ENCODE measurements at regions not wholly inside any gene's neighbourhood (a gene's known extent, or its start where the extent isn't known, plus 50 kb on each side); places are given as distances from the start of the nearest gene placed in this dataset.

DNA sequence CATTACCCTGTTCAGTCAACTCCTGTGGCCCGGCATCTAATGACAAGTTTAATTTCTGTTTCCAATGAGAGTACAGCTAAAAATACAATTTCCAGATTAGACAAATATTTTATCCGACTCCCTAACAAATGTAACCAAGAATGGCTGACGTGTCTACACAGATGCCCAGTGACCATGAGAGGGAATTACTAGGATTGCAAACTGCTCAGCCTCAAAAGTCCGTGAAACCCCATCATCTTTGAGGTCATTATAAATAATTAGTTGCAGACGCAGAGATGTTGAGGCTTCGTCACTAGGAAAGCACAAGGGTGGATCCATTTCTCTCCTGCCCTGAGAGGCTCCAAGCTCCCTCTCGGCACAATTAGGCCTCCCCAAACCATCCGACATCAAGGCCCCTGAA is 104.1 kb upstream of the ZNF507 start:
- Histone ChIP-seq H3K9ac (ENCODE audit: low read length) (no peak overlapping the region), H3K27ac (ENCODE audit: low read depth, low read length) (no peak overlapping the region), H3K36me3 (ENCODE audit: control insufficient read depth, insufficient read depth, low read length) (no peaks in the 10 kb centered on the region), H3K4me3 (ENCODE audit: low read length) (no peak overlapping the region), H3K4me1 (ENCODE audit: control insufficient read depth, insufficient read depth, low read length) (no peaks in the 10 kb centered on the region), H3K27me3 (ENCODE audit: control insufficient read depth, insufficient read depth, low read length) (no peaks in the 10 kb centered on the region)

DNA sequence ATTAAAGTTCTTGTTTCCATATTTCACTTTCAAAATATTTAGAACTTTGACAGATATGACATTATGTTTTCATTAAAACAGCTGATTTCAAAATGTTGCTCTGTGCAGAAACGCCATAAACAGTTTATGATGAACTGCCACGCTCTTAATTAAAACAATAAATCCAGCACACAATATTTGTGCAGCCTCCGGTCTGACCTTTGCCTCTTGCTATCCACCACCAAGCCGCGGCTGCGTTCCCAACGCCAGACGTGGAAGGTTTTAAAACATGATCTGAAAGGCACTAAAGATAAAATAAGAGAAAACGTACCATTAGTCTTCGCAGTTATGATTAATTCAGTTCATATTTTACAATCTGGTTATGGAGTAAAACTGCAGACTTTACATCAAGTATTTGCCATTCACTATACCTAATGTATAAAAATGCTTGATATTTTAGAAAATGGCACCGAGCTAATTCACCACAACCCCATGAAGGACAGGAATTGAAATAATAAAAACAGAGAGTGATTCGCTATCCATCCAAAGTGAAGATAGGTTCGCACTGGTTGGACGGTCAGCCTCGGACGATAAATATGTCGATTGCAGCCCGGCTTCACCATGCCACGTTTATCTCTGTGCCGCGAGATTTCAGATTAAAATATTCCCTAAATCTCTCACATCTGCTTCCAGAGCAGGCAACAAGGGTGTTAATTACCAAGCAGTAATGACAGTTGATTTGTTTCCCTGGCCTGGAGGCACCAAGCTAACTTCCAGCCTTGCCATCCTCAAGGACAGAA is 103.3 kb upstream of the ZNF507 start:
- no peak overlapping the region for H3K9ac ChIP-seq (ENCODE audit: low read length)
- H3K27ac ChIP-seq (ENCODE audit: low read depth, low read length), result no peak overlapping the region
- no peaks in the 10 kb centered on the region for H3K36me3 ChIP-seq (ENCODE audit: control insufficient read depth, insufficient read depth, low read length)
- no peaks in the 10 kb centered on the region for H3K4me1 ChIP-seq (ENCODE audit: control insufficient read depth, insufficient read depth, low read length)
- H3K27me3 ChIP-seq (ENCODE audit: control insufficient read depth, insufficient read depth, low read length), result no peaks in the 10 kb centered on the region
- H3K4me3 ChIP-seq (ENCODE audit: low read length), result no peak overlapping the region

DNA sequence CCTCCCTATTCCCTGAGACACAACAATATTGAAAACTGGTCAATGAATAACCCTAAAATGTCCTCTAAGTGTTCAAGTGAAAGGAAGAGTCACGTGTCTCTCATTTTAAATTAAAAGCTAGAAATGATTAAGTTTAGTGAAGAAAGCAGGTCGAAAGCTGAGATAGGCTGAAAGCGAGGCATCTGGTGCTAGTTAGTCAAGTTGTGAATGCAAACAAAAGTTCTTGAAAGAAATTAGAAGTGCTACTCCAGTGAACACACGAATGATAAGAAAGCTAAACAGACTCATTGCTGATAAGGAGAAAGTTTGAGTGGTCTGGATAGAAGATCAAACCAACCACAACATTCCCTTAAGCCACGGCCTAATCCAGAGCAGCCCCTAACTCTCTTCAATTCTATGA is 99.4 kb upstream of the ZNF507 start:
- Histone ChIP-seq H3K36me3 (ENCODE audit: control insufficient read depth, insufficient read depth, low read length) (no peaks in the 10 kb centered on the region), H3K9ac (ENCODE audit: low read length) (no peak overlapping the region), H3K4me1 (ENCODE audit: control insufficient read depth, insufficient read depth, low read length) (no peaks in the 10 kb centered on the region), H3K27ac (ENCODE audit: low read depth, low read length) (no peak overlapping the region), H3K4me3 (ENCODE audit: low read length) (no peak overlapping the region), H3K27me3 (ENCODE audit: control insufficient read depth, insufficient read depth, low read length) (no peaks in the 10 kb centered on the region)

DNA sequence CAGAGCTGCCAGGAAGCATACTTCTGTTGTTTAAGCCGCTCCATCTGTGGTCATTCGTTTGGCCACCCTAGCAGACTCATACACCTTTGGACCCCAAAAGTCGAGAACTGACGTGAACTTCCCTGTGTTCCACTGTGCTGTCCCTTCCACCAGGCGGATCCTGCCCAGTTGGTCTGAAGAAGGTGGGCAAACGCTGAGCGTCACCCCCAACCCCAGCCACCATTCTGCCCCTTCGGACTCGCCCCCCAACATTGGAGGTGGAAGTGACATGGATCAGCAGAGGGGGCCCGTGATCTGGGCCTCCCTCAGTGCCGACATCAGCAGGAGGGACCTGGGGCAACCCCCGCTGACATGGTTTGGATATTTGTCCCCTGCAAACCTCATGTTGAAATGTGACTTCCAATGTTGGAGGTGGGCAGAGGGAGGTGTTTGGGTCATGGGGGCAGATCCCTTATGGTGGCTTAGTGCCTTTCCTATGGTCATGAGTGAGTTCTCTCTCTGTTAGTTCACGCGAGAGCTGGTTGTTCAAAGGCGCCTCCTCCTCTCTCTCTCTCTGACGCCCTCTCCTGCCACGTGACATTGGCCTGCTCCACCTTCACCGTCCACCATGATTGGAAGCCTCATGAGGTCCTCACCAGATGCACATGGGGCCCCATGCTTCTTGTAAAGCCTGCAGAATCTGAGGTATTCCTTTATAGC is 93.6 kb upstream of the ZNF507 start:
- no peak overlapping the region for H3K9ac ChIP-seq (ENCODE audit: low read length)
- no peak overlapping the region for H3K4me3 ChIP-seq (ENCODE audit: low read length)
- H3K4me1 ChIP-seq (ENCODE audit: control insufficient read depth, insufficient read depth, low read length), result no peaks in the 10 kb centered on the region
- H3K36me3 ChIP-seq (ENCODE audit: control insufficient read depth, insufficient read depth, low read length), result no peaks in the 10 kb centered on the region
- no peak overlapping the region for H3K27ac ChIP-seq (ENCODE audit: low read depth, low read length)
- H3K27me3 ChIP-seq (ENCODE audit: control insufficient read depth, insufficient read depth, low read length), result peaks cover 2% of the 10 kb centered on the region

DNA sequence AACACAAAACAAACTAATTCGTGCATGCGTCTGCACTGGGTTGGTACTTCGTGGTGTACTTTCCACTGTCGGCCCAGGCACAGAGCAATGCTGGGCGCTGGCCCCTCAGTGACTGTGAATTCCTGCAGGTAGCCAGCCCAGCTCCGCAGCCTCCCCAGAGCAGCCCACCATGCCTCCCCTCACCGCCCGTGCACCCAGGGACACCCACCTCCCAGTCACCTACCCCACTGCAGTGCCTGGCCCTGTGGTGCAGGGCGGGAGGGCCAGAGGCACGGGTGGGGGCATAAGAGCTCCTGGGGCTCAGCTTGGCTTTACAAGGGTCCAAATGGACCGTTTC is 93.1 kb upstream of the ZNF507 start:
- no peak overlapping the region for H3K4me3 ChIP-seq (ENCODE audit: low read length)
- no peaks in the 10 kb centered on the region for H3K36me3 ChIP-seq (ENCODE audit: control insufficient read depth, insufficient read depth, low read length)
- H3K9ac ChIP-seq (ENCODE audit: low read length), result no peak overlapping the region
- H3K4me1 ChIP-seq (ENCODE audit: control insufficient read depth, insufficient read depth, low read length), result no peaks in the 10 kb centered on the region
- peaks cover 2% of the 10 kb centered on the region for H3K27me3 ChIP-seq (ENCODE audit: control insufficient read depth, insufficient read depth, low read length)
- no peak overlapping the region for H3K27ac ChIP-seq (ENCODE audit: low read depth, low read length)

DNA sequence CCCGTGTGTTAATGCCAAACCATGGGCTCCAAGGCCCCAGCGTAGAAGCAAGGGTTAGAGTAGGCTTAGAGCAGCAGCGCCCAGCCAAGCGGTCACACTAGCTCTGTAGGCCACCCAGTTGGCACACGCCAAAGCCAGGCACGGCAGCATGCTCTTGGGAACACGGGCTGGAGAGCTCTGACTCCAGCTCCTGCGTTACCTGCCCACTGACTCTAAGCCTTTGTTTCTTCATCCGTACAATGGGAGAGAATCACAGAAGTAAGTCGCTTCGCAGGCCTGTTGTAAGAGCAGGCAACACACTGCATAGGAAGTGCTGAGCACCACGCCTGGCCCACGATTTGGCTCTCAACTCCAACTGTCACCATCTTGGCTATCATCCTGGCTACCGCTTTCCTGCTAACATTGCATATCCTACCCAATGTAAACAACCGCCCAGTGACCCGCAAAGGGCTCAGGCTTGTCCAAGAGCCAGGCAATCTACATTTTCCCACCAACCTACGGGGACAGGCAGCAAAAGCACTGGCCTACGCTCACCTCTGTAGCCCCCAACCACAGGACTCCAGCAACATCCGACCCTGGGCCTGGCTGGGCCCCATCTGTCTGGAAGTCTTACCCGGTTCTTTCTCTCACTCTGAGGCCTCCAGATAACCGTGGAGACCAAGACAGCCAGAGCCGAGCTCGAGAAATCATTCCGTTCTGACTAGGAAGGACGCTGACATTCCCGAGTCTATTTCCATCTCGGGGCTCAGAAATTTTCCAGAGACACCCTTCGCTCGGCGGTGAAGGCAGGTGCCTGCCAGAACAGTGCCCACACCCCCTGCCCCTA is 91.5 kb upstream of the ZNF507 start:
- peaks cover 2% of the 10 kb centered on the region for H3K27me3 ChIP-seq (ENCODE audit: control insufficient read depth, insufficient read depth, low read length)
- no peak overlapping the region for H3K9ac ChIP-seq (ENCODE audit: low read length)
- no peaks in the 10 kb centered on the region for H3K4me1 ChIP-seq (ENCODE audit: control insufficient read depth, insufficient read depth, low read length)
- no peaks in the 10 kb centered on the region for H3K36me3 ChIP-seq (ENCODE audit: control insufficient read depth, insufficient read depth, low read length)
- H3K27ac ChIP-seq (ENCODE audit: low read depth, low read length), result no peak overlapping the region
- H3K4me3 ChIP-seq (ENCODE audit: low read length), result no peak overlapping the region

DNA sequence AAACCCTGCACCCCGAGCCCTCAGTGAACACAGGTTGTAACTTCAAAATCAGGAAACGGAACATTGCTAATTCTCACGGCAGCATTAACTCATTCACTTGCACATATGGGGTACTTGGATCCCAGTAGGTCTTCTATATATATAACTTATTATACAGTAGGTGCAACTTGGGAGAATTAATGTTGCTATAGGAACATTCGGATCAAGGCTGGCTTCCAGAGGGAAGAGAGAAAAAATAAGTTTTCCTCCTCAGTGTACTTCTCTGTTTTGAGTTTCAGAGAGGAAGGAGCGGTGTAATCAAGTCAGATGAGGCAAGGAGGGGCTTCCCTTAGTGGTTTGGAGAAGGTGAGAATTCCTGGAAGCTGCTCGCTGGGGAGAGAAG is 90.9 kb upstream of the ZNF507 start:
- H3K4me3 ChIP-seq (ENCODE audit: low read length), result no peak overlapping the region

DNA sequence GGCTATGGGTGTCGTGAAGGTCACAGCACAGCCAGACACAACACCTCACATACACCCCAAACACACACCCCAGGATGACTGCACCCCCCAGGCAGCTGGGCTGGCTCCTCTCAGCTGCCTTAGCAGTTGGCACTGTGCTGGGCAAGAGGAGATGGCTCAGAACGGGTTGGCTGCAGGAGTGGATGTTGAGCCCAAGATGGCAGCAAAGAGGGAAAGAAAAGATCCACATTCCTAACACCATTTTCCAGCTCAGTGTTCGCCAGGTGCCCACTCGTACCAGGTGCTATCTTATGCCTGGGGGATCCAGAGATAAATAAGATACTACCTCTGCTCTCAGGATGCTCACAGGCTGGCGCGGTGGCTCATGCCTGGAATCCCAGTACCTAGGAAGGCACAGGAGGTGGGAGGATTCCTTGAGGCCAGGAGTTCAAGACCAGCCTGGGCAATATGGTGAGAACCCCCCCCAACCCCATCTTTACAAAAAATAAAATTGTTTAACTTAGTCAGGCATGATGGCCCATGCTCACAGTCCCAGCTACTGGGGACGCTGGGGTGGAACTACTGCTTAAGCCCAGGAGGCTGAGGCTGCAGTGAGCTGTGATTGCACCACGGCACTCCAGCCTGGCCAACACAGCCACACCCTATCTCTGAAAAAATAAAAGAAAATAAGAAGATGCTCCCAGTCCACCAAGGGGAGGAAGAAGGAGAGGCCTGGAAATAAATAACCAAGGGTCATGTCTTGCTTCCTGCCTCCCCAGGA is 89.7 kb upstream of the ZNF507 start:
- no peak overlapping the region for H3K9ac ChIP-seq (ENCODE audit: low read length)
- H3K27ac ChIP-seq (ENCODE audit: low read depth, low read length), result no peak overlapping the region
- no peaks in the 10 kb centered on the region for H3K36me3 ChIP-seq (ENCODE audit: control insufficient read depth, insufficient read depth, low read length)
- H3K4me1 ChIP-seq (ENCODE audit: control insufficient read depth, insufficient read depth, low read length), result no peaks in the 10 kb centered on the region
- peaks cover 2% of the 10 kb centered on the region for H3K27me3 ChIP-seq (ENCODE audit: control insufficient read depth, insufficient read depth, low read length)
- no peak overlapping the region for H3K4me3 ChIP-seq (ENCODE audit: low read length)

More for the DNA sequence above, 90.9 kb upstream of the ZNF507 start:
- Histone ChIP-seq H3K4me1 (ENCODE audit: control insufficient read depth, insufficient read depth, low read length) (no peaks in the 10 kb centered on the region), H3K27me3 (ENCODE audit: control insufficient read depth, insufficient read depth, low read length) (peaks cover 2% of the 10 kb centered on the region), H3K9ac (ENCODE audit: low read length) (no peak overlapping the region), H3K27ac (ENCODE audit: low read depth, low read length) (no peak overlapping the region), H3K36me3 (ENCODE audit: control insufficient read depth, insufficient read depth, low read length) (no peaks in the 10 kb centered on the region)

DNA sequence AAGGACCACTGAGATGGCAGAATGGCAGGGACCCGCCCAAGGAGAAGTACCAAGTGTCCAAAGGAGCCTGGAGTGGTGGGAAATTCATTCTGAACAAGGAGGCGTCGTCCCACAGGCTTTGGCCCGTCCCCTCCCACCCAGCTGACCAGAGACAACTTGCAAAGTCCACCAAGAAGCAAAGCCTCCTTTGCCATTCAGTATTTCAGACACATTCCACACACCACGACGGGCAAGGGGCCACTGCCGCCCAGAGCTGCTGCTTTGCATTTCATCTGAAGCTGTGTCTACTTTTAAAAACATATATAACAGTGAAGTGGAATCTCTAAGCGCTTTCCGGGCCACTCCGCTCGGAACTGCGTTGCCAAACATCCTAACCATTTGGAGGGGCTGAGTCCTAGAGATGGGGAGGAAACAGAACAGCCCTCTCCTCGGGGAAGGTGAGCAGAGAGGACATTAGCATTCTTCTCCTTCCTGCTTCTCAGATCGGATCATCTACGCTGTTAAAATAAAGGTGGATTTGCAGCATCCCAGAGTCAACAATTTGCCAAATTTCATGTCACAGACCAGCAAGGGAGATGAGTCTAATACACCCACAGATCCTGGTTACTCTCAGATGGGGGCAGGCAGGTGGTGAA is 89.0 kb upstream of the ZNF507 start:
- no peak overlapping the region for H3K27ac ChIP-seq (ENCODE audit: low read depth, low read length)
- no peak overlapping the region for H3K9ac ChIP-seq (ENCODE audit: low read length)
- peaks cover 2% of the 10 kb centered on the region for H3K27me3 ChIP-seq (ENCODE audit: control insufficient read depth, insufficient read depth, low read length)
- no peaks in the 10 kb centered on the region for H3K4me1 ChIP-seq (ENCODE audit: control insufficient read depth, insufficient read depth, low read length)
- H3K36me3 ChIP-seq (ENCODE audit: control insufficient read depth, insufficient read depth, low read length), result no peaks in the 10 kb centered on the region
- H3K4me3 ChIP-seq (ENCODE audit: low read length), result no peak overlapping the region

DNA sequence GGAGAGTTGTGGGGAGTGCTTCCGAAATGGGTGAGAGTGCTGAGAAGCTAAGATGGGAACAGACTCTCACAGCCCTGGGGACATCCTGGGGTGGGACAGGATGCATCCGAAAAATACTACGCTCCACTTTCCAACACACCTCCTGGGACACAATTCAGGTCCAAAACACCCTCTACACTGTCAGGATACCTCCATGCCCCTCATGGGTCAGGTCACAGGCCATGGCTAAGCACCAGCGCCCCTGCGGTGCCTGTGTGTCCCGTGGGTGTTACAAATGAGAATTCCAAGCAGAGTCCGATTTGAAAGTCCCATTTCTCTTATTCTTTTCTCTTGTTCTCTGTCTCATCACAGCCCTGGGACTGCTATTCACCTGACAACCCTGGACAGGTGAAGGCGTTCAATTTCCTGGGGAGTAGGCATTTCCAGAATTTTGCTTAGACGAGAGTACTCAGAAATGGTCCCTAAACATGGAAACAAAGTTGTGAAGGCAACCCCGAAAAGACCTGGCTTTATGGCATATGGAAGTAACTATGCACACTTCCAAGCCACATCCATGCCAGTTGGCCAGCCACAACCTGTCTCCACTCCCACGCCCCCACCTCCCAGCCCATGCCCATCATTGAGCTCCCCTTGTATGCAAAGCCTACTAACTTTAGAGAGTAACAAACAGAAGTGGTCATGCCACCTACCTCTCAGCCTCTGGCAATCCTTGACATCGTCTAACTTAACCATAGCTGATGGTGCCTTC is 87.9 kb upstream of the ZNF507 start:
- no peaks in the 10 kb centered on the region for H3K36me3 ChIP-seq (ENCODE audit: control insufficient read depth, insufficient read depth, low read length)
- H3K4me3 ChIP-seq (ENCODE audit: low read length), result no peak overlapping the region
- H3K27me3 ChIP-seq (ENCODE audit: control insufficient read depth, insufficient read depth, low read length), result peaks cover 2% of the 10 kb centered on the region
- H3K27ac ChIP-seq (ENCODE audit: low read depth, low read length), result no peak overlapping the region
- H3K9ac ChIP-seq (ENCODE audit: low read length), result no peak overlapping the region
- H3K4me1 ChIP-seq (ENCODE audit: control insufficient read depth, insufficient read depth, low read length), result no peaks in the 10 kb centered on the region

DNA sequence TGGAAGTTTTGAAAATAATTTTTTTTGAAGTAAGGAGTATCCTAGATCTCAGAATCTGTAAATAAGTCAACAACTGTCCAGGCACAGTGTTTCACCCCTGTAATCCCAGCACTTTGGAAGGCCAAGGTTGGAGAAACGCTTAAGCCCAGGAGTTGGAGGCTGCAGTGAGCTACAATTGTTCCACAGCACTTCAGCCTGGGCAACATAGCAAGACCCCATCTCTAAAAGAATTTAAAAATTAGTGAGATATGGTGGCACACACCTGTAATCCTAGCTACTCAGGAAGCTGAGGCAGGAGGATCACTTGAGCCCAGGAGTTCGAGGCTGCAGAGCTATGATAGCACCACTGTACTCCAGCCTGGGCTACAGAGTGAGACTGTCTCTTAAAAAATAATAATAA is 87.2 kb upstream of the ZNF507 start:
- H3K27me3 ChIP-seq (ENCODE audit: control insufficient read depth, insufficient read depth, low read length), result peaks cover 2% of the 10 kb centered on the region
- H3K4me3 ChIP-seq (ENCODE audit: low read length), result no peak overlapping the region
- no peak overlapping the region for H3K9ac ChIP-seq (ENCODE audit: low read length)
- no peak overlapping the region for H3K27ac ChIP-seq (ENCODE audit: low read depth, low read length)
- H3K36me3 ChIP-seq (ENCODE audit: control insufficient read depth, insufficient read depth, low read length), result no peaks in the 10 kb centered on the region
- H3K4me1 ChIP-seq (ENCODE audit: control insufficient read depth, insufficient read depth, low read length), result no peaks in the 10 kb centered on the region

All from rectal smooth muscle tissue (tissue), 1 donor.